ENCODE measurements at regions not wholly inside any gene's neighbourhood (a gene's known extent, or its start where the extent isn't known, plus 50 kb on each side); places are given as distances from the start of the nearest gene placed in this dataset.

DNA sequence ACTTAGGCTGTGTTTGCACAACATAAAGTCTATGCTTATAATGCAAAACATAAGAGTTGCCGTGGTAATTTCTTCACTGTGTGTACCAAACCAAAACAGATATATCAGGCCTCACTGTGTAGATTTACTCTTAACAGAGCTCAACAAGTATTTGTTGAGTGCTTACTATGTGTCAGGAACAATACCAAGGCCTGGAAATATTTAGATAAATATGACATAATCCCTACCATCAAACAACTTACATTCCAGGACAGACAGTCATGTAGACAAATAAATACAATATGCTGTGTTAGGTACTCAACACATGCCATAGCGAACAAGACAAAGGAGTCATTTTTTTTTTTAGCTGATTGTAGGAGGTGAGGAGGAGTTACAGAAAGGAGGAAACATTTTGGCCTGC lies 554.0 kb downstream of the NSUN3 start:
- H3K23ac ChIP-seq (ENCODE audit: insufficient read length) = no peak overlapping the region
- no peak overlapping the region for H3K4ac ChIP-seq (replicated peaks; ENCODE audit: insufficient read length, low read depth, low read length)
- no peak overlapping the region for H3K4me2 ChIP-seq (ENCODE audit: insufficient read depth in 1 of 2, low read depth in 2 of 2, low read length in 2 of 2)
- no peaks in the 10 kb centered on the region for H4K20me1 ChIP-seq (replicated peaks in 1 of 2; ENCODE audit: control insufficient read depth in 1 of 2, insufficient read depth in 2 of 2, low read length in 2 of 2)
- no peak overlapping the region for H3K14ac ChIP-seq (ENCODE audit: insufficient read length)
- H3K9ac ChIP-seq (replicated peaks in 1 of 4; ENCODE audit: extremely low read depth in 1 of 4, low read depth in 3 of 4, low read length in 3 of 4) = no peak overlapping the region
- no peaks in the 10 kb centered on the region for H3K79me2 ChIP-seq (ENCODE audit: control insufficient read depth in 1 of 2, insufficient read depth in 2 of 2, low read length in 2 of 2)
- peaks cover 0 to 1% (median 0%) of the 10 kb centered on the region in 4 experiments; a peak in 1 of 7 replicates for H3K4me1 ChIP-seq (replicated peaks in 1 of 4; ENCODE audit: control insufficient read depth in 3 of 4, insufficient read depth in 4 of 4, low read length in 3 of 4)
- DNase-seq (ENCODE audit: low read depth in 1 of 2, low spot score in 2 of 2) = no peak
- H3K36me3 ChIP-seq (ENCODE audit: control insufficient read depth in 2 of 4, insufficient read depth in 4 of 4, low read length in 3 of 4) = no peaks in the 10 kb centered on the region
- H4K5ac ChIP-seq (ENCODE audit: insufficient read length, low read depth, low read length) = no peak overlapping the region
- H2BK12ac ChIP-seq (ENCODE audit: low read depth, low read length) = no peak overlapping the region
- ChIA-PET CTCF (ENCODE audit: partially characterized antibody) (interaction anchor here (1.3 kb wide), 1 partner anchor 8 kb away, joined by 3 read pairs; no protein-coding TSS in a partner anchor), POLR2A (ENCODE audit: partially characterized antibody) (no interaction called here)
- 95% methylated on average over 2 of the region's 2 CpGs; no CpG with 5 or more reads in 1 of the 2 experiments for WGBS, 2 experiments (ENCODE audit: extremely low coverage in 1 of 2, insufficient coverage in 1 of 2, insufficient read length in 1 of 2, insufficient replicate concordance in 2 of 2, low coverage in 1 of 2, low lambda C conversion rate in 2 of 2, missing lambda C conversion rate in 1 of 2)
- H3K27me3 ChIP-seq (replicated peaks in 1 of 4; ENCODE audit: control insufficient read depth in 3 of 4, extremely low read depth in 1 of 4, insufficient read depth in 3 of 4, low read length in 3 of 4) = no peaks in the 10 kb centered on the region
- H3K56ac ChIP-seq (replicated peaks; ENCODE audit: insufficient read length, low read depth, low read length) = no peak overlapping the region
- no peak overlapping the region for H3K27ac ChIP-seq (ENCODE audit: low read depth, low read length)
- no peak overlapping the region for H2BK120ac ChIP-seq (replicated peaks; ENCODE audit: low read depth, low read length)
- no peak overlapping the region for H2BK5ac ChIP-seq (ENCODE audit: low read depth, low read length)
- no peak overlapping the region for H3K4me3 ChIP-seq (ENCODE audit: extremely low read depth in 1 of 4, insufficient read depth in 2 of 4, low read depth in 3 of 4, low read length in 4 of 4)
- no peak overlapping the region for H4K91ac ChIP-seq (replicated peaks; ENCODE audit: insufficient read length, low read length)
- no peak overlapping the region for H2BK20ac ChIP-seq (ENCODE audit: low read length)
- no peaks in the 10 kb centered on the region for H3K23me2 ChIP-seq (ENCODE audit: low read depth, low read length)
- no peaks in the 10 kb centered on the region for H3K79me1 ChIP-seq (ENCODE audit: low read depth, low read length)
- H2AK5ac ChIP-seq (ENCODE audit: low read depth, low read length) = no peak overlapping the region
- FAIRE-seq = no peak
- H4K8ac ChIP-seq (ENCODE audit: extremely low read depth, insufficient read depth, low read length) = no peak overlapping the region
- no peaks in the 10 kb centered on the region for H3K9me3 ChIP-seq (ENCODE audit: insufficient read depth in 2 of 2, low read depth in 1 of 2, low read length in 1 of 2)
- no peak for TF ChIP-seq KDM5A (IDR thresholded peaks at IDR 0.05; ENCODE audit: low read length)
- no peak overlapping the region for H2AFZ ChIP-seq (ENCODE audit: low read length)
- H2BK15ac ChIP-seq (ENCODE audit: low read length) = no peak overlapping the region
- H3K18ac ChIP-seq (ENCODE audit: extremely low read depth, low read length) = no peak overlapping the region

Data from H1 (cell line).